CD4-positive, alpha-beta T cell treated with Interleukin-21 for 1 hour (primary cell): ENCODE measurements at regions not wholly inside any gene's neighbourhood (a gene's known extent, or its start where the extent isn't known, plus 50 kb on each side); places are given as distances from the start of the nearest gene placed in this dataset.
"Not testable (repeated sequence)": the region's sequence is repeated elsewhere in the genome, so short reads cannot be mapped to it uniquely, and the experiment has no call there.

ENCODE experiments used
- DNase-seq: peaks from one replicate; pipeline ENCODE4 v3.0.0-alpha.2; 2020

DNA sequence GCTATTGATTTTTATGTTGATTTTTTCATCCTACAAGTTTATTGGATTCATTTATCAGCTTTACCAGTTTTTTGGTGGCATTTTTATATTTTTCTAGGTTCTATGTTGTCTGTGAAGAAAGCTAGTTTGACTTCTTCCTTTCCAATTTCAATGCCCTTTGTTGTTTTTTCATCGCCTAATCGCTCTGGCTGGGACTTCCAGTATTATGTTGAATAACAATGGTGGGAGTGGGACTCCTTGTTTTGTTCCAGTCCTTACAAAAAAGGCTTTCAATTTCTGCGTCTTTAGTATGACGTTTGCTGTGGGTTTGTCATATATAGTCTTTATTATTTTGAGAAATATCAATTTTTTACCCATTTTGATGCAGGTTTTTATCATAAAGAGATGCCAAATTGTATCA is 175.6 kb upstream of the CCNH start:
- DNase-seq, result no peak

- not testable (repeated sequence) for DNase-seq
These were observed 171.0 kb upstream of the CCNH start for GRCh38 chr5:87583704-87584103.

DNA sequence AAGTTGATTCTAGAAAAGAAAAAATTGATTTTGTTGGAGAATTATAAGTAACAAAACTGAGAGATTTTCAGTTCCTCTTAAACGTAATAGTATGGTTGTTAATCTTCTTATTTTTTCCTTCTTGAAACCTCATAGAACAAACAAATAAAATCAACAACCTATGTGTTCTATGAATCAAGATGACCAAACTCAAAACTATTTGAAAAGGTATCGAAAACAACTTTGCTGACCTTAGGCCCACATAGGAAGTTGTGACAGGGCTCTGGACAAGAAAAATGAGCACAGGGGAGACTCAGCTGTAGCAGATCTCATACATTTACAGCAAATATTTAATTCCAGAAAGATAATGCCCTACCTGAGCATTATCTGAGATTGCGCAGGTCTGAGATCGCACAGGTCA is 169.4 kb upstream of the CCNH start:
- no peak for DNase-seq

DNA sequence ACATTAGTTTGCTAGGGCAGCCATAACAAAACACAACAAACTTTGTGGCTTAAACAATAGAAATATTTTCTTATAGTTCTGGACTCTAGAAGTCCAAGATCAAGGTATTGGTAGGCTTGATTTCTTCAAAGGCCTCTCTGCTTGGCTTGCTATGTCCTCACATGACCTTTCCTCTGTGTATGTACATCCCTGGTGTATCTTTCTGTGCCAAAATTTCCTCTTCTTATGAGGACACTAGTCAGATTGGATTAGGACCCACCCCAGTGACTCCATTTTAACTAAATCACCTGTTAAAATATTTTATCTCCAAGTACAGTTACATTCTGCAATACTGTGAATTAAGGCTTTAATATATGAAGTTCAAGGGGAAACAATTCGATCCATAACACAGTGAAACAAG is 168.9 kb upstream of the CCNH start:
- DNase-seq, result no peak

DNA sequence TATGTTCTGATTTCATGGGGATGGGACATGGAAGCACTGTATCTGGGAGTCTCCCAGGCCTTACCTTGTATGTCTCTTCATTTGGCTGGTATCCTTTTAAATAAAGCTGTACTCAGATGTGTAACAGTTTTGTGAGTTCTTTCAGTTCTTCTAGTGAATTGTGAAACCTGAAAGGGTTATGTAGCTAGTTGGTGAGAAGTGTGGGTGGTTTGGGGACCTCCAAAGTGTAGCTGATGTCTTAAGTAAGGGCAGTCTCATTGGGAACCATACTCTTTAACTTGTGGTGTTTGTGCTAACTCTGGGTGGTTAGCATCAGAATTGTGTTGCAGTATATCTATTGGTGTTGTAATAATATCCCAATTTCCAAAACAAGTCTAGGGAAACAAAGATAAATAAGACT is 166.9 kb upstream of the CCNH start:
- DNase-seq, result no peak

GRCh38 chr5:87576867-87577266 is 164.1 kb upstream of the CCNH start:
- DNase-seq, result no peak

DNA sequence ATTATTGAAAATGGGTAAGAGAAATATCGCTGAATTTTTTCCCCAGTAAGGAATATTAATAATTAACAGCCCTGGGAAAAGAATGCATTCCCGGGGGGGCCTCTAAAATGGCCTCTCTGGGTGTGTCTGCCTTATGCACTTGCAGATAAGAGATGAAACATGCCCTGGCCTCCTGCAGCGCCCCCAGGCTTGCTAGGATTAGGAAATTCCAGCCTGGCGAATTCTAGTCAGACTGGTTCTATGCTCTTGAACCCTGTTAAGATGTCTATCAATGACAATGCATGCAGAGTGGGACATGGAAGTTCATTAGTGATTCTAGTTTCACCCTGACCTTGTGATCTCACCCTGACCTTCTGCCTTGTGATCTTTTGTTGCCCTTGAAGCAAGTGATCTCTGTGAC is 163.6 kb upstream of the CCNH start:
- DNase-seq, result not testable (repeated sequence)

GRCh38 chr5:87574106-87574505 is 161.4 kb upstream of the CCNH start:
- no peak for DNase-seq

DNA sequence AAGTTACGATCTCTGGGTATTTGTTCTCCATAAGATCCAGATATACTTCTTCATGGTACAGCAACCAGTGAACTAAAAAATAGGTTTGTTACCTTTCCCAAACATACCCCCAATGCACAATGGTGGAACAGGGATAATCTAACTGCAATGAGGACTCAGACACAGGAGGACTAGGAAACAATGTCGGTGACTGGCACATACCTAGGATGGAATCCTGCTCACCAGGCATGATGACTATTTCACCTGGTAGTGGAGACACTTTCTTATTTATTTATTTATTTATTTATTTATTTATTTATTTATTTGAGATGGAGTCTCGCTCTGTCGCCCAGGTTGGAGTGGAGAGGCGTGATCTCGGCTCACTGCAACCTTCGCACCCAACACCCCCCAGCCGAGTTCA is 159.9 kb upstream of the CCNH start:
- no peak for DNase-seq

DNA sequence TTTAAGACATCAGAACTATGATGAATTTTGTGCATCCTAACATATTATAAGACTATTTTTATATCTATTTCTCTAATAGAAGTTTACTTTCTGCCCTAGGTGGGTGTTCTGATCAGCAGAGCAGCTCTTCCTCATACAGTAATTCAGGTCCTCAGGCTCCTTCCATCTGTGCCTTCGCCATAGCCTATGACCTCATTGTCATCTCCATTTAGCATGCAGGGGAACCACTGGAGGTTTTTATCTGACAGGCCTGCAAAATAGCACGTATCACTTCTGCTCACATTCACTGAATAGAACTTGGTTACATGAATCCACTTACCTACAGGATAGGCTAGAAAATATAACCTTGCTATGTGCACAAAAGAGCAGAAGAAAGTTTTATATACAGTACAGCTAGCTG is 159.4 kb upstream of the CCNH start:
- no peak for DNase-seq

DNA sequence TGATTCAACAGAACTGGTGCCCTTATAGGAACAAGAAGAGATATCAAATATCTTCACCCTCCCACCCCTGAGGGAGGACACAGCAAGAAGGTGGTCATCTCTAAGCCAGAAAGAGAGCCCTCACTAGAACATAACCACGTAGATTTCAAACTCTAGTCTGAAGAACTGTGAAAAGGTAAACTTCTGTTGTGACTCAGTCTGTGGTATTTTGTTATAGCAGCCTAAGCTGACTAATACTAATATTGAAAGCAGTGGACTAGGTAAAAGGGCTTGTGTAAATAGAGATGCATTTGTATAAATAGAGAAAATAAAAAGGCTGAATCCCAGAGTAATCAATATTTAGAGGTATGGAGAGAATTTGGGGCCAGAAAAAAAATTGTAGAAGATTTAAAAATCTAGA is 157.6 kb upstream of the CCNH start:
- no peak for DNase-seq

DNA sequence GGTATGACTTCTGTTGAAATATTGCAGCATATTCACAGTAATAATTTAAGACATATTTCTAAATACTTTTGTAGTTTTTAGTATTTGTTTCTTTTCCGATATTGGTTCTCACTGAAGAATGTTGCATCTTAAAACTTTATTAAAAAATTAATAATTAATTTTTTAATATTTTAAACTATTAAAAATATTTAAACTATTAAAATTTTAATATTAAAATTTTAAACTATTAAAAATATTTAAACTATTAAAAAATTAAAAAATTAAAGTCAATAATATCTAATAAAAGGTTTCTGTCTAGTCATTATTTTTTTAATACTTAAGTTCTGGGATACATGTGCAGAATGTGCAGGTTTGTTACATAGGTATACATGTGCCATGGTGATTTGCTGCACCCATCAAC is 149.3 kb upstream of the CCNH start:
- DNase-seq, result no peak

GRCh38 chr5:87560528-87560927 is 147.8 kb upstream of the CCNH start:
- DNase-seq, result no peak

- DNase-seq, result no peak
These were observed 139.2 kb upstream of the CCNH start for GRCh38 chr5:87551911-87552310.

DNA sequence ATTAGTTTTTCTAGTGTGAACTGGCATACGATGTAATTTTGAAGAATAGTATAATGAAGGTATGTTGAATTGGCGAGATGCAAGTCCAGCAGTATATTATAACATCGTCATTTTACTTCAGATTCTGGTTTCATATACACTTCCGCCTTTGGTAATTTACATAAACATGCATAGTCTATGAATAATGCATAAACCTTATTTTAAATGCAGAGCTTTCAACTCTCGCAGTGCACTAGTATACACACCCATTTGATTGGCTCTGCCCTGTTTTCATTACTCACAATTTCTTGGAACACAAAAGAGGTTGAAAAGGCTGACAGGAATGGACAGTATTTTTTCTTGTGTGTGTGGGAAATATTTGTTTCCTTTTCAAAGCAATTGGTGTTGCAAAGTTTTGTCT is 128.9 kb upstream of the CCNH start:
- no peak for DNase-seq

DNA sequence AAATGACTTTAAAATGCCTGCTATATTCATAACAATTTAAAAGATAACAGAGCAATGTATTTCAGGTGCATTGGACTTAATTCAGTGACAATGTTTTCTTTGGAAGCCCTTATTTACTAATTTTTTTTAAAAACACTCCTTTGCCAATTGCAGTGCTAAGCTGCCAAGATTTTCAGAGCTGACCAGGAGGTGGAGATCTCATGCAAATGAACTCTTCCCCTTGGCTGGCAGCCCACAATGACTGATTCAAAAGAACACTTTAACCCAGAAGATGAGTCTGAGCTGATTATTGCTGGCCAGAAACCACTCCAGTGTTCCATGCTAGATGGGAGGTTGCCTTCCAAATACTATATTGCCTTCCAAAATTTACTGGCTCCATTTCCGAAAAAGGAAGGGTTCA is 128.3 kb upstream of the CCNH start:
- DNase-seq, result no peak

- no peak for DNase-seq
These were observed 127.1 kb upstream of the CCNH start for GRCh38 chr5:87539839-87540238.

DNA sequence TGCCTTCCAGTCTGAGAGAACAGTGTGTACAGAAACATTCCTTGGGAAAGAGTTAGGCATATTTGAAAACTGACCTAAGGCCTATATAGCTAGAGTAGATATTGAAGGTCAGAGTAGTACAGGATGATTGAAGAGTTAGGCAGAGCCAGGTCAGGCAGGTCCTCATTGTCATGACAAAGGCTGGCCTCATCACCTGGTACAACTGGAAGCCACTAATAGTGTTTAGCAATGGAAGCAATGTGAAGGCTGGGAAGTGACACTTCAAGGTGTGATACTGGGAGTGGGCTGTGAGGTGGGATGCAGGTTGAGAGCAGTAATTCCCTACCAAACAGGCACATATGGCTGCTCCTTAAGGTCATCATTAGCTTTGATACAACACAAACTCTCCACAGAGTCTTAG is 123.6 kb upstream of the CCNH start:
- no peak for DNase-seq

- no peak for DNase-seq
These were observed 123.0 kb upstream of the CCNH start for GRCh38 chr5:87535706-87536105.

- no peak for DNase-seq
These were observed 116.9 kb upstream of the CCNH start for GRCh38 chr5:87529486-87530076.

- no peak for DNase-seq
These were observed 113.4 kb upstream of the CCNH start for GRCh38 chr5:87526131-87526530.

DNA sequence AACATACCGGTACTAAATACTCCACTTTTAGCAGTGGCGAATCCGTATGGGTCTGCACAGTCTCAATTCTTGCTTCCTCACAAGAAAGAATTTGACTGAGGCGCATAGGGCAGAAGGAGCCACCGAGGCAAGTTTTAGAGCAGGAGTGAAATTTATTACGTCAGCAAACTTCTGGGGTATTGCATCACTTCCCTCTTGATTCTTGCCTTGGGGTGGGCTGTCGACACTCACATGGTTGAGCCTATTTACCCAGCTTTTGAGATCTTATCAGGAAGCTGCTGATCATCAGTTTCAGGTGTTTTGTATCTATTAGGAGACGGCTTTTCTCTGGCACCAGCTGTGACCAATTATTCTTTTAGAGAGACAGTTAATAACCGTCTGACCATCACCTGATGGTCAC is 111.5 kb upstream of the CCNH start:
- no peak for DNase-seq

DNA sequence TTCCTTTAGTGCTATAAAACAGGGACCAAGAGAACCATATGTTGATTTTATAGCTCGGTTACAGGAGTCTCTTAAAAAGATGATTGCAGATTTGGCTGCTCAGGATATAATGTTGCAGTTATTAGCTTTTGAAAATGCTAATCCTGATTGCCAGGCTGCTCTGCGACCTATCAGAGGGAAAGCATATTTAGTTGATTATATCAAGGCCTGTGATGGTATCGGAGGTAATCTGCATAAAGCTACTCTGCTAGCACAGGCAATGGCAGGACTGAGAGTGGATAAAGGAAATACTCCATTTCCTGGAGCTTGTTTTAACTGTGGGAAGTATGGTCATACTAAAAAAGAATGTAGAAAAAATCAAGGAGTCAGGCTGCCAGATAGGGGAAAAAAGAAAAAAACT is 99.0 kb upstream of the CCNH start:
- DNase-seq, result not testable (repeated sequence)

GRCh38 chr5:87503004-87503403 is 90.3 kb upstream of the CCNH start:
- no peak for DNase-seq

GRCh38 chr5:87499478-87500410 is 87.0 kb upstream of the CCNH start:
- no peak for DNase-seq
